ENCODE measurements at regions not wholly inside any gene's neighbourhood (a gene's known extent, or its start where the extent isn't known, plus 50 kb on each side); places are given as distances from the start of the nearest gene placed in this dataset.

GRCh38 chr2:53584986-53585385 lies 182.6 kb upstream of the CHAC2 start:
- DNase-seq (ENCODE audit: extremely low spot score, unreplicated experiment), result no peak
- peaks cover 18% of the 10 kb centered on the region for H3K27me3 Mint-ChIP-seq (ENCODE audit: unreplicated experiment)
- no peak overlapping the region for H3K27ac Mint-ChIP-seq (ENCODE audit: unreplicated experiment)
- H3K4me3 Mint-ChIP-seq (ENCODE audit: unreplicated experiment), result no peak overlapping the region
- H3K9me3 Mint-ChIP-seq (ENCODE audit: unreplicated experiment), result no peaks in the 10 kb centered on the region
- TF ChIP-seq CTCF (IDR thresholded peaks at IDR 0.05), result no peak
- peaks cover 3% of the 10 kb centered on the region for H3K4me1 Mint-ChIP-seq (ENCODE audit: unreplicated experiment)
- no peaks in the 10 kb centered on the region for H3K36me3 Mint-ChIP-seq (ENCODE audit: unreplicated experiment)

GRCh38 chr2:53583583-53583982 lies 184.0 kb upstream of the CHAC2 start:
- Mint-ChIP-seq H3K27me3 (ENCODE audit: unreplicated experiment) (peaks cover 21% of the 10 kb centered on the region), H3K9me3 (ENCODE audit: unreplicated experiment) (no peaks in the 10 kb centered on the region), H3K4me1 (ENCODE audit: unreplicated experiment) (peaks cover 3% of the 10 kb centered on the region), H3K36me3 (ENCODE audit: unreplicated experiment) (no peaks in the 10 kb centered on the region), H3K27ac (ENCODE audit: unreplicated experiment) (no peak overlapping the region), H3K4me3 (ENCODE audit: unreplicated experiment) (no peak overlapping the region)
- DNase-seq (ENCODE audit: extremely low spot score, unreplicated experiment), result no peak
- TF ChIP-seq CTCF (IDR thresholded peaks at IDR 0.05), result no peak

GRCh38 chr2:53582556-53582955 lies 185.0 kb upstream of the CHAC2 start:
- Mint-ChIP-seq H3K4me3 (ENCODE audit: unreplicated experiment) (no peak overlapping the region), H3K9me3 (ENCODE audit: unreplicated experiment) (no peaks in the 10 kb centered on the region), H3K36me3 (ENCODE audit: unreplicated experiment) (no peaks in the 10 kb centered on the region), H3K4me1 (ENCODE audit: unreplicated experiment) (peaks cover 3% of the 10 kb centered on the region), H3K27ac (ENCODE audit: unreplicated experiment) (no peak overlapping the region), H3K27me3 (ENCODE audit: unreplicated experiment) (peaks cover 21% of the 10 kb centered on the region)
- no peak for TF ChIP-seq CTCF (IDR thresholded peaks at IDR 0.05)
- no peak for DNase-seq (ENCODE audit: extremely low spot score, unreplicated experiment)

GRCh38 chr2:53576166-53576565 lies 191.4 kb upstream of the CHAC2 start:
- no peak overlapping the region for H3K27ac Mint-ChIP-seq (ENCODE audit: unreplicated experiment)
- no peak for TF ChIP-seq CTCF (IDR thresholded peaks at IDR 0.05)
- peaks cover 17% of the 10 kb centered on the region for H3K27me3 Mint-ChIP-seq (ENCODE audit: unreplicated experiment)
- DNase-seq (ENCODE audit: extremely low spot score, unreplicated experiment), result no peak
- H3K4me3 Mint-ChIP-seq (ENCODE audit: unreplicated experiment), result no peak overlapping the region
- H3K4me1 Mint-ChIP-seq (ENCODE audit: unreplicated experiment), result peaks cover 9% of the 10 kb centered on the region
- no peaks in the 10 kb centered on the region for H3K36me3 Mint-ChIP-seq (ENCODE audit: unreplicated experiment)
- no peaks in the 10 kb centered on the region for H3K9me3 Mint-ChIP-seq (ENCODE audit: unreplicated experiment)

GRCh38 chr2:53575721-53576124 lies 191.9 kb upstream of the CHAC2 start:
- H3K27ac Mint-ChIP-seq (ENCODE audit: unreplicated experiment), result no peak overlapping the region
- TF ChIP-seq CTCF (IDR thresholded peaks at IDR 0.05), result no peak
- no peak overlapping the region for H3K4me3 Mint-ChIP-seq (ENCODE audit: unreplicated experiment)

More at GRCh38 chr2:53575721-53576124, 191.9 kb upstream of the CHAC2 start:
- no peaks in the 10 kb centered on the region for H3K36me3 Mint-ChIP-seq (ENCODE audit: unreplicated experiment)
- H3K9me3 Mint-ChIP-seq (ENCODE audit: unreplicated experiment), result no peaks in the 10 kb centered on the region
- peaks cover 17% of the 10 kb centered on the region for H3K27me3 Mint-ChIP-seq (ENCODE audit: unreplicated experiment)
- no peak for DNase-seq (ENCODE audit: extremely low spot score, unreplicated experiment)
- peaks cover 9% of the 10 kb centered on the region for H3K4me1 Mint-ChIP-seq (ENCODE audit: unreplicated experiment)
